Heart left ventricle (tissue), 13 donors: ENCODE measurements at regions not wholly inside any gene's neighbourhood (a gene's known extent, or its start where the extent isn't known, plus 50 kb on each side); places are given as distances from the start of the nearest gene placed in this dataset.

Experiments
- POLR2A ChIP-seq, 2 donors: fragments of 450-650 bp; IDR thresholded peaks; one replicate each; pipeline ENCODE4 v1.6.1; 2017; ENCODE audit warnings: antibody characterized with exemption in 2 of 2, mild to moderate bottlenecking in 2 of 2, moderate library complexity in 2 of 2
- TF ChIP-seq, protein P1 (sequence below), 12 donors: fragments of 200-600 bp; sonication (generic) in 4 of 12; IDR thresholded peaks; one replicate each; pipeline versions ENCODE4 v1.5.0 to v1.8.0; 2018 to 2022; ENCODE audit warnings: antibody characterized with exemption in 12 of 12, mild to moderate bottlenecking in 5 of 12
- donor health status: ischemic (EF 13 %, LVEDD 7.1; RV severe dilation, severe dysfunction).
- donor health status: DM: no; HTN: yes; CAD: no.
- donor health status: DM: no; HTN: no; CAD: no.
- donor health status: ischemic (EF 25% LVEDD 6.9; RV normal size, moderate dysfunction).
- donor health status: ischemic (EF 25% LVEDD 5.7; RV mildly dilated, moderate dysfunction).
- donor health status: ischemic (EF 35%, LVEDD 5.7; RV mildly dilated, moderate dysfunction).
- donor health status: nonischemic (EF 11% LVEDD 7.7; RV severe dilation, severe dysfunction).
- donor health status: DM: yes; HTN: yes; CAD: no.
- donor health status: PGD.
- donor health status: ischemic (EF 29% LVEDD 5.4; RV normal size, mild dysfunction).
- donor health status: nonischemic (EF 23%, LVEDD 6.1; RV moderate dilation, normal function).

DNA sequence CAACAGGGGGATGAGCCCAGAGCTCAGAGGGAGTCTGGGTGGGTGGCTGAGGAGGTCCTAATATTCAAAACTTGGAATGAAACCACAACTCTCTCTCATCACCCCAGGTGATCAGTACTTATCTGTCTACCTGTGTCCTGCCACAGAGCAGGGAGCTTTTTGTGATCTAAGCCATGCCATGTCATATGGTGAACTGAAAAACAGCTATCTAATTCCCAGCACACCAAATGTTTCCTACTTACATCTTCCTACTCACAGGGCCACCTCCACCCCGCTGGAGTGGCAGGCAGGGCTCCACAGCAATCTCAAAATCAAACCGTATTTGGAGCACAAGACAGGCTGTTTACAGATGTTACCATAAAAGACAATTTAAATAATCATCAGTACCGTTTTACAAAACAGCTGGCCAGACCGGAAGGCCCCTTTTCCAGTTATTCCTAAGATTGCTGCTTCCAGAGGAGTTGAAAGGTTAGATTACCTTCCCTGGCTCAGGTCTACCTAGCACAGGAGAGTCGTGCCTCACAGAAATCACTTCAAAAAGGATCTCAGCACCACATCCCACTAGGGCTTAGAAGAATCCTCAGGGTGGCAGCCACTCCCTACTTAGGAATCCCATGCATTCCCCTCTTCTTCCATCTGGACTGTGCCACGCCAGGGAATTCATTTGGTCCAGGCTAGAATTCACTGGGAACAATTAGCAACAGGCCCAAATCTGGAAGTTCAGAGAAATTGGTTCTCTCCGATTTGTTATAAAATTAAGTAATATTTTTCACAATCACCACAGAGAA lies 226.6 kb upstream of the IL12A start:
- TF ChIP-seq POLR2A (IDR thresholded peaks at IDR 0.05) = no peak
- TF ChIP-seq, protein P1, sequence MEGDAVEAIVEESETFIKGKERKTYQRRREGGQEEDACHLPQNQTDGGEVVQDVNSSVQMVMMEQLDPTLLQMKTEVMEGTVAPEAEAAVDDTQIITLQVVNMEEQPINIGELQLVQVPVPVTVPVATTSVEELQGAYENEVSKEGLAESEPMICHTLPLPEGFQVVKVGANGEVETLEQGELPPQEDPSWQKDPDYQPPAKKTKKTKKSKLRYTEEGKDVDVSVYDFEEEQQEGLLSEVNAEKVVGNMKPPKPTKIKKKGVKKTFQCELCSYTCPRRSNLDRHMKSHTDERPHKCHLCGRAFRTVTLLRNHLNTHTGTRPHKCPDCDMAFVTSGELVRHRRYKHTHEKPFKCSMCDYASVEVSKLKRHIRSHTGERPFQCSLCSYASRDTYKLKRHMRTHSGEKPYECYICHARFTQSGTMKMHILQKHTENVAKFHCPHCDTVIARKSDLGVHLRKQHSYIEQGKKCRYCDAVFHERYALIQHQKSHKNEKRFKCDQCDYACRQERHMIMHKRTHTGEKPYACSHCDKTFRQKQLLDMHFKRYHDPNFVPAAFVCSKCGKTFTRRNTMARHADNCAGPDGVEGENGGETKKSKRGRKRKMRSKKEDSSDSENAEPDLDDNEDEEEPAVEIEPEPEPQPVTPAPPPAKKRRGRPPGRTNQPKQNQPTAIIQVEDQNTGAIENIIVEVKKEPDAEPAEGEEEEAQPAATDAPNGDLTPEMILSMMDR (IDR thresholded peaks at IDR 0.05) = no peak
